Nephron (organoid): ENCODE measurements at regions not wholly inside any gene's neighbourhood (a gene's known extent, or its start where the extent isn't known, plus 50 kb on each side); places are given as distances from the start of the nearest gene placed in this dataset.

ENCODE experiments used
- H3K27ac Mint-ChIP-seq, 3 experiments: 2 replicates each; pipeline ENCODE4 v1.8.0; 2020; ENCODE audit warnings: mixed read lengths in 3 of 3, mild to moderate bottlenecking in 2 of 3, moderate library complexity in 1 of 3
- H3K27me3 Mint-ChIP-seq: 2 replicates; pipeline ENCODE4 v1.8.0; 2021; ENCODE audit warnings: low read depth, mild to moderate bottlenecking, moderate library complexity, mixed read lengths
- H3K36me3 Mint-ChIP-seq: 2 replicates; pipeline ENCODE4 v1.8.0; 2020; ENCODE audit warnings: low read depth, mixed read lengths
- H3K4me1 Mint-ChIP-seq: 2 replicates; pipeline ENCODE4 v1.8.0; 2020; ENCODE audit warnings: mixed read lengths
- H3K4me3 Mint-ChIP-seq, 3 experiments: 2 replicates each; pipeline ENCODE4 v1.8.0; 2020; ENCODE audit warnings: mild to moderate bottlenecking in 3 of 3, mixed read lengths in 3 of 3, moderate library complexity in 2 of 3
- H3K9me3 Mint-ChIP-seq: 2 replicates; pipeline ENCODE4 v1.8.0; 2020; ENCODE audit warnings: mixed read lengths
- TF ChIP-seq, protein P1 (sequence below), 3 experiments: fragments of 200-600 bp; sonication (generic); IDR thresholded peaks; one replicate each; pipeline ENCODE4 v1.5.0; 2021; ENCODE audit warnings: antibody characterized with exemption in 3 of 3; ENCODE audit not compliant: unreplicated experiment in 3 of 3

DNA sequence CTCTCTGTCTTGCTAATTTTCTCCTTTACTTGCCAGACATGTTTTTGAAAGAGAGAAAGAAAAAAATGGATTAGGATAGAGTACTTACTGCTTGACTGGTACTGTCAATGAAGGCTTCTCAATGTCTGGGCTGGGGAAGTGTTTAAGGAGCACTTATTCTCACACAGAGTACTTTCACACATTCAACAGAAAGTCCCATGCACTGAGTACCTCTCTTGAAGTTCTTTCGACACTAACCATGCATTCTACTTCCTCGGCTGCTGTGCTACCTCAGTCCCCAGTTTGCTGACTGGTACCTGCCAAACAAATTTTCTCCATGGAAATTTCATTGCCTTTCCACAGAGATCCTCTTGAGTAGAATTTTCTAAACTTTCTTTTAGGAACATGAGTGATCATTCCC lies 281.9 kb downstream of the RBM26 start:
- Mint-ChIP-seq H3K4me1 (no peaks in the 10 kb centered on the region), H3K27ac (no peak overlapping the region), H3K27me3 (peaks cover 6% of the 10 kb centered on the region), H3K9me3 (no peaks in the 10 kb centered on the region), H3K4me3 (no peak overlapping the region), H3K36me3 (no peaks in the 10 kb centered on the region)
- TF ChIP-seq, protein P1, sequence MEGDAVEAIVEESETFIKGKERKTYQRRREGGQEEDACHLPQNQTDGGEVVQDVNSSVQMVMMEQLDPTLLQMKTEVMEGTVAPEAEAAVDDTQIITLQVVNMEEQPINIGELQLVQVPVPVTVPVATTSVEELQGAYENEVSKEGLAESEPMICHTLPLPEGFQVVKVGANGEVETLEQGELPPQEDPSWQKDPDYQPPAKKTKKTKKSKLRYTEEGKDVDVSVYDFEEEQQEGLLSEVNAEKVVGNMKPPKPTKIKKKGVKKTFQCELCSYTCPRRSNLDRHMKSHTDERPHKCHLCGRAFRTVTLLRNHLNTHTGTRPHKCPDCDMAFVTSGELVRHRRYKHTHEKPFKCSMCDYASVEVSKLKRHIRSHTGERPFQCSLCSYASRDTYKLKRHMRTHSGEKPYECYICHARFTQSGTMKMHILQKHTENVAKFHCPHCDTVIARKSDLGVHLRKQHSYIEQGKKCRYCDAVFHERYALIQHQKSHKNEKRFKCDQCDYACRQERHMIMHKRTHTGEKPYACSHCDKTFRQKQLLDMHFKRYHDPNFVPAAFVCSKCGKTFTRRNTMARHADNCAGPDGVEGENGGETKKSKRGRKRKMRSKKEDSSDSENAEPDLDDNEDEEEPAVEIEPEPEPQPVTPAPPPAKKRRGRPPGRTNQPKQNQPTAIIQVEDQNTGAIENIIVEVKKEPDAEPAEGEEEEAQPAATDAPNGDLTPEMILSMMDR (IDR thresholded peaks at IDR 0.05; ENCODE audit: unreplicated experiment in 3 of 3) = no peak

DNA sequence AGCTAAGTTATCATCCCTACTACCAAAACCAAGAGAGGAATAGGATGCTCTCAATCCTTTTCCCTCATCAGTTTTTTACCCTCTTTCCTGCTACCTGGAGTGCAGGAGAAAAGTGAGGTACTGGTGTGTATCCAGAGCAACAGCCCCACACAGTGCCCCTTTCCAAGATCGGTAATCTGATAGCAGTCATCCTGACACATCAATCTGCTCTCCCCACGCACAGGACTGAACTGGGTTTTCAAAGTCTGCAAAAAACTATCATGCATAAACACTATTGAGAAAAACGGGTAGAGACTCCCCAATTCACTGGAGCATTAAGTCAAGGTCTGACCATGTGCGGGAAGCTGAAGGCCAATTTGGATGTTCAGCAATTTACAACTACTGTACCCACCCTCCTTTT lies 284.8 kb downstream of the RBM26 start:
- Mint-ChIP-seq H3K27me3 (peaks cover 6% of the 10 kb centered on the region), H3K9me3 (peaks cover 5% of the 10 kb centered on the region), H3K4me1 (no peaks in the 10 kb centered on the region), H3K4me3 (no peak overlapping the region), H3K36me3 (no peaks in the 10 kb centered on the region), H3K27ac (no peak overlapping the region)
- TF ChIP-seq, protein P1 (IDR thresholded peaks at IDR 0.05; ENCODE audit: unreplicated experiment in 3 of 3) = no peak

DNA sequence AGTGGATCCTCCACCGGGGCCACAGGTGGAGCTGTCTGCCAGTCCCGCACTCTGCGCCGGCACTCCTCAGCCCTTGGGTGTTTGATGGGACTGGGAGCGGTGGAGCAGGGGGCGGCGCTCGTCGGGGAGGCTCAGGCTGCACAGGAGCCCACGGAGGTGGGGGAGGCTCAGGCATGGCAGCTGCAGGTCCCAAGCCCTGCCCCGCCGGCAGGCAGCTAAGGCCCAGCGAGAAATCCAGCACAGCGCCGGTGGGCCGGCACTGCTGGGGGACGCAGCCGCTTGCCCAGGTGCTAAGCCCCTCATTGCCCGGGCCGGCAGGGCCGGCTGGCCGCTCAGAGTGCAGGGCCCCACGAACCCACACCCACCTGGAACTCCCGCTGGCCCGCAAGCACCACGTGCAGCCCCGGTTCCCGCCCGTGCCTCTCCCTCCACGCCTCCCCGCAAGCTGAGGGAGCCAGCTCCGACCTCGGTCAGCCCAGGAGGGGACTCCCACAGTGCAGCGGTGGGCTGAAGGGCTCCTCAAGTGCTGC lies 286.4 kb downstream of the RBM26 start:
- Mint-ChIP-seq H3K36me3 (no peaks in the 10 kb centered on the region), H3K27me3 (peaks cover 6% of the 10 kb centered on the region), H3K9me3 (peaks cover 5% of the 10 kb centered on the region), H3K4me1 (no peaks in the 10 kb centered on the region), H3K4me3 (no peak overlapping the region), H3K27ac (no peak overlapping the region)
- TF ChIP-seq, protein P1 (IDR thresholded peaks at IDR 0.05; ENCODE audit: unreplicated experiment in 3 of 3) = no peak

DNA sequence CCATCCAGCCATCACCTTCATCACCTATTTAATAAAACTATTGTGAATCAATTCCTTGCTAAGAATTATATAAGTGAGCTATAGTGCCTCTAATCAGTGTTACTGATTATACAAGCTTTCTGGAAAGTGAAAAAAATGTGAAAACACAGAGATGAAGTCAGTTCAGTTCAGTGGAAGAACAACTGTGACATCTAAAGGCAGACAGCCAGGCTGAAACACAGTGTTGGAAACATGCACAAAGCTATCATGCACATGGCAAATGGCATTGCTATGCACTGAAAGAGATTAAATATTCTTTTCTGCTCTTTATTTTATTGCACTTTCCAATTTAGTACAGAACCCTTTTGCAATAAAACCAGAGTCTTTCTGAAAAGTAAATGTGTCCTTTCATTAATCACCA lies 294.0 kb downstream of the RBM26 start:
- TF ChIP-seq, protein P1 (IDR thresholded peaks at IDR 0.05; ENCODE audit: unreplicated experiment in 3 of 3) = no peak
- H3K4me3 Mint-ChIP-seq = no peak overlapping the region
- H3K27me3 Mint-ChIP-seq = no peaks in the 10 kb centered on the region
- no peaks in the 10 kb centered on the region for H3K36me3 Mint-ChIP-seq
- H3K27ac Mint-ChIP-seq = no peak overlapping the region
- H3K9me3 Mint-ChIP-seq = no peaks in the 10 kb centered on the region
- H3K4me1 Mint-ChIP-seq = no peaks in the 10 kb centered on the region

DNA sequence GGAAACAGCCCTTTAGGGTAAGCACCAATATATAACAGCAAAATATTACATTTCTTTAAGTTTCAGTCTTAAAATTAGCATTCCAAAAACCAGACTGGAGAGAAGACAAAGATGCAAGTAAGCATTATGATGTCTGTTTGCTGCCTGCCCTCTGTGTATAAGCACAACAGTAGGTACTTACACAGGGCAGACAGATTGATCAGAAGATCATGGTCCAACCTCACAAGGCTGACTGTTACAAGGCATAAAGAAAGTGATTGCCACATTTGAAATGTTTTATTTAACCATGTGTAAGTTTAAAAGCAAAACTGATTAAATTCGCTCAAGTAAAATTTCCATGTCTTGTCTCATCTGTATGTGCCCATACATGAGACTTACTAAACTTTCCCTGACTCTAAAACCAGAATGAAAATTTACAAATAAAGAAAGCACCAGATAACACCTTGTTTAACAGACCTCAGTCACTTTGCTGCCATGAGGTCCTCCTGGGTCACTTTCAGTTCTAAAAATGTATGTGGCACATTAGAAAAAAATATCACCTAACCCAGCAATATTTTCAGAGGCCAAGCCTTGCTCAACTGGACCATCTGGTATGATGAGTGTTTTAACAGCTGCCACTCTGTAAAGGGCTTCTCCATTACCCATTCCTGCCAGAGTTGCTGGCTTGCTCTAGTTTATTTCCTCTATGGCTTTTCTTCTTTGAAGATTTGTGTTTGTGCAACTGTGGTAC lies 297.0 kb downstream of the RBM26 start:
- no peak overlapping the region for H3K27ac Mint-ChIP-seq

More for the DNA sequence above, 297.0 kb downstream of the RBM26 start:
- H3K27me3 Mint-ChIP-seq = no peaks in the 10 kb centered on the region
- H3K4me3 Mint-ChIP-seq = no peak overlapping the region
- H3K4me1 Mint-ChIP-seq = no peaks in the 10 kb centered on the region
- H3K36me3 Mint-ChIP-seq = no peaks in the 10 kb centered on the region
- TF ChIP-seq, protein P1 (IDR thresholded peaks at IDR 0.05; ENCODE audit: unreplicated experiment in 3 of 3) = no peak
- H3K9me3 Mint-ChIP-seq = no peaks in the 10 kb centered on the region
